HG03280 (cell line): ENCODE measurements at regions not wholly inside any gene's neighbourhood (a gene's known extent, or its start where the extent isn't known, plus 50 kb on each side); places are given as distances from the start of the nearest gene placed in this dataset.
"Not testable (repeated sequence)": the region's sequence is repeated elsewhere in the genome, so short reads cannot be mapped to it uniquely, and the experiment has no call there.

ENCODE experiments used
- ATAC-seq: cut with Tn5 transposase; IDR thresholded peaks from one replicate; pipeline ENCODE4 v1.9.1; 2021; ENCODE audit warnings: mild to moderate bottlenecking, moderate library complexity; ENCODE audit not compliant: unreplicated experiment

DNA sequence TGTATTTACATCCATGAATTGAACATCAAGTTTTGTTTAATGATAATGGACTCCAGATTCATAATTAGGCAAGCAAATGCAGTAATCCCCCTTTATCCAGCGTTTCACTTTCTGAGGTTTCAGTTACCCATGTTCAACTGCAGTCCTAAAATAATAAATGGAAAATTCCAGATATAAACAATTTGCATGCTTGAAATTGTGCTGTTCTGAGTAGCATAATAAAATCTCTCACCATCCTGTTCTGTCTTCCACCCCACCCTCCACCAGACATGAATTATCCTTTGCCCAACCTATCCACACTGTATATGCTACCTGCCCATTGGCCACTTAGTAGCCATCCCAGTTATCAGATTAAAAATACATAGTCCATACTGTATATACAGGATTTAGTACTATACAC lies 224.5 kb upstream of the CHAC2 start:
- ATAC-seq = no peak

DNA sequence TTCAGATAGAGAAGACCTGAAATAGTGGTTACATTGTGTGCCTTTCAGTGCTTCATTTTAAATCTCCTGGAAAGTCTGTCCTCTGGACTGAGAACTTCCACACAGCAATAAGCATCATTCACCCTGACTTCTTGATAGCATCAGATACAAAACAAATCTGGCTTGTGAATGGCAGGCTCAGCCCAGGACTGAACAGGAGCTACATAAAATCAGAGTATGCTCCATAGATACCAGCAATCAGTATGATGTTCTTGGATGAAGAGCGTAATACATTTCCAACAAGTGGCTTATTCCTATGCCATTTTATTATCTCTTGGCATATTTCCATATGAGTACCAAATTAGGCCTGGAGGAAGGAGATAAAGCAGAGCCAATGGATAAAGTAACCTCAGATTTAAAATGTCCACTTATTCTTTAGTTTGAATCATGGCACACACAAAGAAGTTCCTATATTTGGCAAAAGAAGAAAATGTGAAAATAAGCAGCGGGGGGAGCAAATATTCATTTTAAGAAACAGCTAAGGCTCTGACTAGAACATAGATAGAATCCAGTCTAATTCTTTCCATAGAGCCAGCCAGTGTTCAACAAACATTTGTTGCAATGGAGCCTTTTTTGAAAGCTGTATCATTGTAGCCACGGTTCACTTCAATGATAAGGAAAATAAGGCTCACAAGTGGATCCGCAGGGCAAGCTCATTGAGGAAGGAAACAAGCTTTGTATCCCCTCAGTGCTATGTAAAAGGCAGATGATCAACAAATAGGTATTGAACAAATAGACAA lies 230.8 kb upstream of the CHAC2 start:
- ATAC-seq = no peak

DNA sequence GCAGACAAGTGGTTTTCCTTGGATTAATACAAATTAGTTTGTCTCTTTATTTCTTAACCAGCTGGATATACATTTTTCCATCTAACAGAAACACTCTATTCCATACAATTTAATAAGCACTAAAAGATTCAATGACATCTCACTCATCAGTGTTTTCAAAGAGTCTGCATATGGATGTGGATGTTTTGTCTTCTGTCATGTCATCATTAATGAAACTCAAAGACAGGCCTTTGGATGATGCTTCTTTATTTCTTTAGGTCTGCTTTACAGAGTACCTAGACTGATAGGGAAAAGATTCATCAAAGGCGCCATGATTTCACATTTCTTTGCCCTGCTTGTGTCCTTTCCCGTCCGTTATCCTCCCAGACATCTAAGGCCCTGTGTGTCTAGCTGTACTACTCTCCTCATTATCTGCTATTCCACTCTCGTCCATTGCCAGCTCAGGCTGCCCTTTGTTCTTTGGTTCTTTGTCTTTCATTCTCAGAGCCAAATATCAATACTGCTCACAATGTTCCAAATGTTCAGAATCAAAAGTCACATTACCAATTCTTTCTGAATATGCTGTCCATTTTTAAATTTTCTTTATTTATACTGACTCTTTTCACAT lies 232.3 kb upstream of the CHAC2 start:
- no peak for ATAC-seq

DNA sequence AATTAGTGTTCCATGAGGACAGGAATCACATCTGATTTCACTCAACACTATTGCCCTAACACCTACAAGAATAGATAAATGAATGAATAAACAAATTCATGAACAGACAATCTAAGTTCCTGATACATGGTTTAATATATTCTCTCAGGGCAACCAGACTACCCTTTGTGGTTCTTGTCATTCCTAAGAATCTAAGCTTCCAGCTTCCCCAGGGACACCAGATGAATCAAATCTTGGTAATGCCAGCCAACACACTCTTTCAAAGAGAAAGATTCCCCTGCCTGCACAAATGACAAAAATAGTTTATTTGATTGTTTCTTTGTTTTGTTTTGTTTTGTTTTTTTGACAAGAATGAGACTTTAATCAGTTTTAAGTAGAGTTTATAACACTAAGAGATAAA lies 237.5 kb upstream of the CHAC2 start:
- ATAC-seq = no peak

DNA sequence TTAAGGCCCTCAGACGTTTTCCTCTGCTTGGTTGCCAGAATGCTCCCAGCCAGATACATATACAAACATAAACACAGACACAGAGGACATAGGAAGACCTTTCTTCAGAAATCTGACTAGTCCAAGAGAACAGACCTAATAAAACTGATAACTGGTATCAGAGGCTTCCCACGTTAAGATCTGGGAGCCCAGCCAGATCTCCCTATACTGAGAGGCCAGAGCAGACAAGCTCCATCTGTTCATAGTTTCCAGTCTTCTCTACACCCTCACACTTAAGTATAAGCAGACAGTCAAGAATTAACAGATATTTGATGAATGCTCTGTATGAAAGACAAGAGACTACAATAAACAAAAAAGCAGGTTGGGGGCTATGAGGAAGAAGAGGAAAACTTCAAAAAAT lies 240.5 kb upstream of the CHAC2 start:
- no peak for ATAC-seq

DNA sequence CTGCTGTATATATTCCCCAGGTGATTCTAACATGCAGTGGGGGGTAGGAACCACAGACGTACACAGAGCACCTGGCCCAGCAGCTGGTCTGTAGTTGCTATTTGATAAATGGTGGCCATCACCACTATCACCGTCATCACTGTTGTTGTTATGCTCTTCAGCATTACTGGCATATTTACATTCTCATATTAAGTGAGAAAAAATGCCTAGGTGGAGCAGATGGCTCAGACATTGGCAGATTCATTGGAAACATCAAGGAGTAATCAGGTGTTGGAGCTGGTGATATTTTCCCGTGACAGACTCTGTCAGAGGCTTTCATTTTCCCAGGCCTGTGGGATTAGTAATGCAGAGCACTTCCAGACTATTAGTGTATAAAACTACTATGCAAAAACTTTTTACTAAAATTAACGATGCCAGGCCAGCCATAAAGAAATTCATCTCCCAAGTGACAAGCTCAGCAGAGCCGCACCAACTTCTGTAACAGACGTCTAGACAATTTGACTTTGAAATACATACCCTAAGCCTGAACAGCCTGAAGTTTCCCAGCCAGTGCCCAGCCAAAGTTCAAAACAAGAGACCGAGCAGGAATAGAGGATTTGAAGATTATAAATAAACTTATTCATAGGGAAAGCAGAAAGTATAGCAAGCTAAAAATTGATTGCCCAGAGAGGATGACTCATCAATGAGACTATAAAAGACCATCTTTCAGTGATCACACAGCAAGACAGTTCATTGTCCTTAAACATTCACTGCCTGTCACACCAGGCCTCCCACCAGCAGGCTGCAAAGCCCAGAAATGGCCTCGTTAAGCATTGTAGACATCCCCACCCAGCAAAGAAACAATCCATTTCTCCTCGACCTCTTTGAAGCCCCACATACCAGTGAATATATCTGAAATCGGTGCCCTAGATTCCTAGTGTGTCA lies 247.4 kb upstream of the CHAC2 start:
- no peak for ATAC-seq

DNA sequence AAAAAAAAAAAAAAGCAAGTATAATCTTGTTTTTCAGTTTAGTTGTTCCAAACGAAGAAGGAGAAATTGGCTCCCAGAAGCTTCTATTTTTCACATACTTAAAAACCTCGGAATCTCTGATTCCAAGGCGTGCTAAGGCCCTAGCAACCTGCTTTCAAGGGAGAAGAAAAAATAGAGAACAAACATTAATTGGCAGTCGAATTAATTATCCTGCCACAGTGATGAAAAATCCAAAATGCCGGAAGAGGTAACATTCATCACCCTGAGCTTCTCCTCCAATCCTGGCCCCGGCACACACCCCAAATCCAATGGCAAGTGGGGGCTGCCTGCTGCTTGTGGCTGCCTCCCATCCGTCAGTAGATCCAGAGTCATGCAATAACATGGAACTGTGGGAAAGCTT lies 250.2 kb upstream of the CHAC2 start:
- no peak for ATAC-seq

DNA sequence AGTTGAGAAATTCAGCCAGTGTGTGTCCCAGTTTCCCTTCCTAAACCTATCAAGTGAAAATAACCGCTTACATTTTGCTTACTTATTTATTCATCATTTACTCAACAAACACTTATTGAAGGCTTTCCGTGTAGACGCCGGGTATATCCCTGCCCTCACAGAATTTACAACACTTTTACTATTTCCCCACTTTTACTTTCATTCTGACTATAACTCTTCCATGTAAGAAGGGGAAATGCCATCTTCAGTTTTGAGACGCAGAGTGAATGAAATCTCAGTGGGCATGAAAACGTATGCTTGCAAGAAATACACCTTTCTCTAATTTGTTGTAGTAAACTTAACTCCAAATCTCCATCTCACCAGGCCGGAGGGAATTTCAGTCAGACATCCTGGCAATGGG lies 251.0 kb upstream of the CHAC2 start:
- no peak for ATAC-seq

DNA sequence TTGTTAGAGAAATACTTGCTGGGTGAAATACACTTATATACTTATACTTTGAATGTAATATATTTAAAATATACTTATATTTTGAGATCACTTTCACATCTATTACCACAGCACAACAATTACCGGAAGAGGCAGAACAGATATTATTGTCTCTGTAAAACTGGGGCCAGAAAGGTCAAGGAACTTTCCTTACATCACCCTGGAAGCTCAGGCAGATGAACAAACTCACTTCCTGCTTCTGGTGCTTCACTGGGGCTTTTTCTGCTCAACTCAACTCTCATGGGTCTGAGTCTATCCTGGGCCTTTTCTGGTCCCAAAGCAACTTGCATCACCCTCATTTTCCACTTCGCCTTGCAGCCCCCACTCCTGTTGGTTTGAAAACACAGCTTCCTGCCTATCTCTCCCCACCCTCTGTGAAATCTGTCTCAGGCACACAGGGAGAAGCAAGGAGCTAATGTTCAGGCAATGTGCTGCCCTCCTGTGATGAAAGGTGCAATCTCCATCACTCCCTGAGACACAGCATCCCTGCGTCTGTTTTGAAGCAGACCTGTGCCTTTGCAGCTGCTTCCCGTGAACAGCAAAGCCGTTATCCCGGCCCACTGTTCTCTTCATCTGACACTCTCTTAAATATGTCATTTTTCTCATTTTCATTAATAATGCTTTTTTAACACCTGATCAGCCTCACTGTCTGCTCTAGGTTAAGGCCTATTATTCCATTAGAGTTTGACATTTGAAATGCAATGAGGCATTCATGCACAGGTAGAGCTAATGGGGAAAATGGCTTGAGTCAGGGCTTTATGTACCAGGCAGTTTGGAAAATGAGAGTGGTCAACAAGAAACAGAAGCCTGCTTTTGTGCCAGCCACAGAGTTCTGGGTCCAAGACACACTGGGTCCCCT lies 251.9 kb upstream of the CHAC2 start:
- no peak for ATAC-seq

DNA sequence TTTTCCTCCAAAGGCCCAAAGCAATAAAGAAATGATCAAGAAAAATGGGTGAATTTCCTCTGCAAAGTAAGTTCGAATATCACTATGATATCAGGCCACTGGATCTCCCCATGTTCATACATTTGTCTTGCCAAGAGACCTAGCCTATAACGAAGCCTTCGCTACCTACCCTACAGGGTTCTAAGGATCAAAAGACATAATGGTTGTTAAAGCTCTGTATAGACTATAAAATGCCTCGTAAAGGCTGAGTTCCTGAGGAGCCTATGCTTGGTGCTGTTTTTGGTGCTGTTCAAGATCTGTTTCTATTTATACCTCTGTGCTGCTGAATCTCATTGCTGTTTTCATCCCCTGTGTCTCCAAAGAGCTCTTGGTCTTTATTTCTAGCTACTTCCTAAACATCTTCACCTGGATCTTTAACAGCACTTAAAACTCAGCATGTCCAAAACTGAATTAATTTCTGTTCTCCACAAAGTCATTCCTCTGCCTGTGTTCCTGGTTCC lies 254.4 kb upstream of the CHAC2 start:
- ATAC-seq = no peak

DNA sequence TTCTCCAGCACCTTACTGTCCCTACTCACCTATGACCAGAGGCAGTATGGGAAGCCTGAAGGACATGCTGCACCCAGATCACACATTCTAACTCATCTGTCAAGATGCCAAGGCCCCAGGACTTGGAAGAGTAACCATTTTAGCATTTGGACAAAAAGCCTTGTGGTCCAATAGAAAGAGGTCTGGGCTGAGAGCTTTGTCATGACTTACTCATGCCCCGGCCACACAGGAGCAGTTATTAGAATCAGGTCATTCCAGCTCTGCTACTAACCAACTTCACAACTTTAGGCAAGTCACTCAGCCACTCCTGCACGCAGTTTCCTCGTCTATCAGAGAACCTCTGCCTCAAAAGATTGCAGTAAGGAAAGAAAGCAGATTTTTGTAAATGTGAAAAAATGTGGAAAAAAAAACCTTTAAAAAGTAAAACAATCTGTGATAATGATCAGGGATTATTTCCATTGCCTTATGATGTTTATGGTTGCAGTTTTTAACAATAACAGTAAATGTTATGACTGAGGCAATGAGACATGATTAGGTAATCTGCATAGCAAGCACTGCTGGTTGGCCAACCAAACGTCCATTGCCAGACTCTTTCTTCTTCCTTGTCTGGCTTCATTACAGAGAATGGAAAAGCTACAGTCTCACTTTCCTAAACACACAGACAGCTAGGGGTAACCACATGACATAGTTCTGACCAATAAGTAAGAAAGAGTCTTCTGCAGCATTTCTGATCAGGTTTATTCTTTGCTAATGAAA lies 255.4 kb upstream of the CHAC2 start:
- no peak for ATAC-seq

DNA sequence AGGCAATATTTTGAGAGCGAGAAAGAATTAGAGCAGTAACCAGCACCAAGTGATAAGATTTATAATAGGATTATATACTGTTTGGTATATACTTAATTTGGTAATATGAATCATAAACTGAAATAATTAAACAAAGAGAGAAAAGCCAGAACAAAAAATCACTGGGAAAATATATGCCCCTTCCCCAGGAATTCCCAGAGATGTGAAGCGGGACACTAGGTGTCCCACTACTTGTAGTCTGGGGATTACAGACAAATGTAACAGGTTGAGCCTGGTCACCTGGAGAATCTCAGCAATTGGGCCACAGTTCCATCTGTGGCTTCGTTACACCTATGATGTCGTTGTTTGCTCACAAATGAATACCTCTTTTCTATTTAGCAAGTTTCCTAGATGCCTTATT lies 256.1 kb upstream of the CHAC2 start:
- no peak for ATAC-seq

DNA sequence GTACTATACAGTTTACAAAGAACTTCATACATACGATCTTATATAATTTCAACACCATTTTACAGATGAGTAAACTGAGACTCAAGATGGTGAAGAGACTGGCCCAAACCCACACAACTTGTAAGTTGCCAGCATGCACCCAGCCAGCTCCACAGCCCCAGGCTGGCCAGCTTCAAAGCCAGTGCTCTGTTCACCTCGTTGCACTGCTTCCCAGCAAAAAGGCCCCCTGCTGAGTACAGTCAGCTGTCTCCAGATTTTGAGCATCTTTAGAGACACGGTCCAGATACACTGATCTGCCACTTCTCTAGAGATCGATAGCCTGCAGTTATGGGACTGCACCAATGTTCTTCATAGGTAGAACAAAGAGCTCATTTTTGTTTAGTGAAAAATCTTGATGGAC lies 257.2 kb upstream of the CHAC2 start:
- ATAC-seq = no peak

DNA sequence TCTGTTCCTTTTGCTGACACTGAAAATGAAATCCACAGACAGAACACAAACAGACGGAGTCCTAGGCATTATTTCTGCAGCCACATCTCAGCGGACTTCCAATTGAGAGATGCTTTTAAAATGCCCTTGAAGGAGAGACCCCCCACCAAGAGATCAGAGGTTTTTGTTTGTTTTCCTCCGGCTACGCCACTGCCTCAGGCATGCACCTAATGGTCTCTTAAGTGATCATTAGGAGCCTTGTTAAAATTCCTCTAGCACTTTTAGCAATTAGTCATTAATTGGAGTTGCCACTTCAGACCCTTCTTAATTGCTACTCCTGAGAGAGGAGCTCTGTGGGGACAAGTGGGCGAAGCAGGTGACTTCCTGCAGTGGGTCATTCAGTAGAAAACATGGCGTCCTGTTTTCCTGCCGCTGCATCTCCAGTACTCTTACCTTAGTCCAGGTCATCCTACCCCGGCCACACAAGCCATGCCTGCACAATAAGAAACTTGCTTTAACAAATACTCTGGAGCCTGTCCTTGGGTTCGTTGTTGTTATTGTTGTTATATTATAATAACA lies 257.7 kb upstream of the CHAC2 start:
- ATAC-seq = no peak

DNA sequence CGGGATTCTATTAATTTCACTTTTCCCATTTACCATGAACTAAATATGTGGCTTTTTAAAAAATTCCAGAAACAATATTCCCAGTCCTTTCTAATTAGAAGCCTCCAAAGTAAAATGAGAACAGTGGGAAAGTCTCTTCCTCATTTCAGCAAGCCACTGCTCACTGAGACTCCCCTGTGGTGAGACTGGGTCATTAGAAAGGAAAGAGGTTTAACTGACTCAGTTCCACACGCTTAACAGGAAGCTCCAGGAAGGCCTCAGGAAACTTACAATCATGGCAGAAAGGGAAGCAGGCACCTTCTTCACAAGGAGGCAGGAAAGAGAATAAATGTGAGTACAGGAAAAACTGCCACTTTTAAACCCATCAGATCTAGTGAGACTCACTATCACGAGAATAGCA lies 258.9 kb upstream of the CHAC2 start:
- ATAC-seq = no peak

DNA sequence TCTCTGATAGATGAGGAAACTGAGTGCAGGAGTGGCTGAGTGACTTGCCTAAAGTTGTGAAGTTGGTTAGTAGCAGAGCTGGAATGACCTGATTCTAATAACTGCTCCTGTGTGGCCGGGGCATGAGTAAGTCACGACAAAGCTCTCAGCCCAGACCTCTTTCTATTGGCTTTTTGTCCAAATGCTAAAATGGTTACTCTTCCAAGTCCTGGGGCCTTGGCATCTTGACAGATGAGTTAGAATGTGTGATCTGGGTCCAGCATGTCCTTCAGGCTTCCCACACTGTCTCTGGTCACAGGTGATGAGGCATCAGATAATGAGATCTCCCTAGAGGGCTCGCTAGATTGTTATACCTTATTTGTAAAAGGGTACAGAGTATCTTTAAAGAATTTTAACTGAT lies 260.5 kb upstream of the CHAC2 start:
- not testable (repeated sequence) for ATAC-seq

DNA sequence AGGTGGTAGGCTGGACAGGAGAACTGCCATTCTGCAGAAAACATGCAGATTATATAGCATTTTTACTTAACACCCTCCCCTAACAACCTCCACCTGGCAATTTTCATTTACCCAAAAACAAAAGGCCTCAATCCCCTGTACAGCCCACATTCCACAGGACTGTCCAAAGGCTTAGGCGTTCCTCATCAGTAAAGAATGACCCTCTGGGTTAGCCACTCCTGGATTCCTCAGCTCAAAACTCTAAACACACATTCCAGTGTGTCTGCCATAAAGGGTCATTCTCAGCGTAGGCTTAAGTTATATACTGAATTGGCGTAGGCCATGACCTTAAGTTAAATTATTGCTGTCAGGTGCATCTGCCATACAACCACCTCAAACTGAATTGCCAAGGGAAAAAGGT lies 261.8 kb upstream of the CHAC2 start:
- no peak for ATAC-seq

DNA sequence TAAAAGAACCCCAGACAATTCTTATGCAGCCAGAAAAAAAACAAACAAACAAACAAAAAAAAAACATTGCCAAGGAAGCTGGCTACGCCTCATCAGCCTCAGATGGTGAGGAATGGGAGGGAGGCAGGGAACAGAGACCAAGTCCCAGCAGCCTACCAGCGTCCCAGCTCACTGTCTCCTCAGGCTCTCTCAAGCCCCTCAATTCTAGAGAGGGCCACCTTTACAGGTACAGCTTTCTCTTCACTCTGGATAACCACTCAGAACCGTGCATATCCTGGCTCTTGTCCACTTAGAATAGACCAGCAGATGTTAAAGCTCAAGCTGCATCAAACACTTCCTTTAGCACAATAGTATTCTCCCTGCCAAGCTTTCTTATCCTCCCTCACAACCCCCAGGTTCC lies 263.1 kb upstream of the CHAC2 start:
- no peak for ATAC-seq

DNA sequence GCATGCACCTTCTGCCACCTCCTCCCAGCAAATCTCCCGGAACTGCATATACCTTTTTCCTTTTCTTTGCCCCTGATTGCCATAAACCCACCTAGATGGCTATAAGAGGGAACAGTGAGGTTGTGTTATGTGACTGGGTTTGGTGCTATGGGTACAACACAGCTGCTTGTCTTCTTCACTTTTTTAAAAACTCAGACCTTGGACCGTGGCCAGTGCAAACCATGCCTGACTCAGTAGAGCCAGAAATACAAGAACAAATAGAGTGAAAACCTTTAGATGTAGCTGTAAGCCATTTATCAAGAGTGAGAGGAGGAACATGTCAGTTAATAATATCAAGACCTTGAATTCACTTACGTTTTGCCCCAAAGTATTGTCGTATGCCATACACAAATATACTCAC lies 267.4 kb upstream of the CHAC2 start:
- no peak for ATAC-seq

DNA sequence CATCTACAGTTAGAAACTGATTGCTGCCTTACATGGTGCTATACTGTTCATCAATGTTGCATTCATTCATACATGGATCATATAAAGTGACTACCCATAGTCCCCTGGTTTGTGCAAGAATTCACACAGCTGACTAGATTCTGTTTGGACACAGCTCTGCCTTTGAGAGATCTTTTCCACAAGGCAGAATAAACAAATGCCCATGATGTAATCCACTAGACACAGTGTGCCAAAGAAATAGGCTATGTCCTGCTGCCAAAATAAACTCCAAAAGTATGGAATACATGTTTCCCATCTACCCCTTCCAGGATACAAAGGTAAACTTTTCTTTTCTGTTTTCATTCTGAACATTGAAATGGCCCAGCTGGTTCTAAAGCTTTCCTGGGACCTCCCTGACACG lies 269.4 kb upstream of the CHAC2 start:
- no peak for ATAC-seq
